A549 (cell line): ENCODE measurements at regions not wholly inside any gene's neighbourhood (a gene's known extent, or its start where the extent isn't known, plus 50 kb on each side); places are given as distances from the start of the nearest gene placed in this dataset.

Experiments
- ATAC-seq, 2 experiments: fragments of 200-7000 bp in 1 of 2; fragments of >200 bp in 1 of 2; cut with Nextera tagmentation in 1 of 2; cut with Tn5 transposase in 1 of 2; 3 replicates each; pipeline versions ENCODE4 v1.8.0 to v1.9.1; 2018 to 2020; ENCODE audit warnings: mild to moderate bottlenecking in 1 of 2, moderate library complexity in 1 of 2
- CTCF ChIA-PET: fragments of 300-600 bp; sonication (Branson Sonifier 250); formaldehyde crosslinking; extraction: SDS; loops from one replicate; lab custom pipeline; 2021; ENCODE audit warnings: antibody characterized with exemption, inconsistent platforms; lab: Yijun Ruan, JAX
- POLR2A ChIA-PET: fragments of 350-600 bp; formaldehyde crosslinking; extraction: SDS; loops from one replicate; lab custom pipeline; 2021; ENCODE audit warnings: antibody characterized with exemption, inconsistent platforms; lab: Yijun Ruan, JAX
- DNase-seq, 2 experiments: peaks; one replicate each; pipeline versions ENCODE4 v3.0.0 to v3.0.0-alpha.2; 2011 to 2016; ENCODE audit warnings: low read depth in 1 of 2, low spot score in 1 of 2
- FAIRE-seq: peaks from 2 replicates; lab custom pipeline; 2011; peaks lifted over from hg19 to GRCh38; lab: Jason Lieb, UNC
- H3K27ac ChIP-seq, 2 experiments: fragments of >200 bp; sonication (Bioruptor Twin); formaldehyde crosslinking; 3 replicates each; pipeline ENCODE4 v1.5.1; 2016 to 2017
- H3K4me1 ChIP-seq: fragments of >200 bp; sonication (Bioruptor Twin); formaldehyde crosslinking; 3 replicates; pipeline ENCODE4 v1.6.1; 2016
- H3K4me2 ChIP-seq: fragments of >200 bp; sonication (Bioruptor Twin); formaldehyde crosslinking; 3 replicates; pipeline ENCODE4 v1.6.1; 2016
- H3K4me3 ChIP-seq: fragments of >200 bp; sonication (Bioruptor Twin); formaldehyde crosslinking; 3 replicates; pipeline ENCODE4 v1.5.1; 2016
- H3K9me3 ChIP-seq: fragments of >200 bp; sonication (Bioruptor Twin); formaldehyde crosslinking; 3 replicates; pipeline ENCODE4 v1.6.1; 2016
- CBX2 ChIP-seq: fragments of 200-600 bp; sonication (generic); IDR thresholded peaks from 2 replicates; pipeline ENCODE4 v1.6.1; 2016; ENCODE audit warnings: low read depth, mild to moderate bottlenecking, borderline replicate concordance
- CHD2 ChIP-seq: fragments of 150-350 bp; IDR thresholded peaks from 2 replicates; pipeline ENCODE4 v1.6.1; 2014; ENCODE audit warnings: low read length; ENCODE audit not compliant: partially characterized antibody
- GATA3 ChIP-seq: IDR thresholded peaks from 2 replicates; pipeline ENCODE4 v1.6.1; 2012; ENCODE audit warnings: borderline replicate concordance
- HEYL ChIP-seq: fragments of 250-450 bp; sonication (Bioruptor Pico); IDR thresholded peaks from 2 replicates; pipeline ENCODE4 v1.8.0; 2021; ENCODE audit warnings: mild to moderate bottlenecking, moderate library complexity
- HOXA7 ChIP-seq: fragments of 250-450 bp; sonication (Bioruptor Pico); IDR thresholded peaks from 2 replicates; pipeline ENCODE4 v1.5.0; 2020; ENCODE audit warnings: mild to moderate bottlenecking, moderate library complexity
- HOXB13 ChIP-seq: fragments of 250-450 bp; sonication (Bioruptor Pico); IDR thresholded peaks from 2 replicates; pipeline ENCODE4 v1.5.0; 2020; ENCODE audit warnings: low read depth, mild to moderate bottlenecking, moderate library complexity
- KDM5A ChIP-seq: fragments of 200-600 bp; sonication (generic); IDR thresholded peaks from 2 replicates; pipeline ENCODE4 v1.6.1; 2016; ENCODE audit warnings: antibody characterized with exemption, mild to moderate bottlenecking
- MAFK ChIP-seq: fragments of 450-650 bp; IDR thresholded peaks from 2 replicates; pipeline ENCODE4 v1.6.1; 2014; ENCODE audit not compliant: partially characterized antibody
- MAZ ChIP-seq: fragments of 150-350 bp; IDR thresholded peaks from 2 replicates; pipeline ENCODE4 v1.6.1; 2014; ENCODE audit warnings: antibody characterized with exemption, low read depth, low read length, borderline replicate concordance
- NPAS2 ChIP-seq: fragments of 250-450 bp; sonication (Bioruptor Pico); IDR thresholded peaks from 2 replicates; pipeline ENCODE4 v1.8.0; 2022; ENCODE audit warnings: mild to moderate bottlenecking, moderate library complexity, borderline replicate concordance
- POLR2A ChIP-seq: IDR thresholded peaks from 2 replicates; pipeline ENCODE4 v1.6.1; 2012; ENCODE audit warnings: mild to moderate bottlenecking, low read length
- POLR2AphosphoS2 ChIP-seq: conservative IDR thresholded peaks from 2 replicates; pipeline ENCODE4 v1.6.1; 2012; ENCODE audit warnings: low read length, improper control_type of control experiment, inconsistent platforms
- RFX5 ChIP-seq: fragments of 450-650 bp; IDR thresholded peaks from 2 replicates; pipeline ENCODE4 v1.7.1; 2014; ENCODE audit warnings: antibody characterized with exemption, mild to moderate bottlenecking, moderate library complexity
- SREBF2 ChIP-seq: fragments of 450-650 bp; IDR thresholded peaks from 2 replicates; pipeline ENCODE4 v1.6.1; 2014; ENCODE audit warnings: mild to moderate bottlenecking, moderate library complexity
- TP53 ChIP-seq: fragments of 250-450 bp; sonication (Bioruptor Pico); IDR thresholded peaks from 2 replicates; pipeline ENCODE4 v1.5.0; 2021; ENCODE audit warnings: mild to moderate bottlenecking, moderate library complexity
- ZC3H11A ChIP-seq: fragments of 450-650 bp; IDR thresholded peaks from 2 replicates; pipeline ENCODE4 v1.6.1; 2014; ENCODE audit warnings: antibody characterized with exemption, mild to moderate bottlenecking
- ZNF302 ChIP-seq: fragments of 250-450 bp; sonication (Bioruptor Pico); IDR thresholded peaks from 2 replicates; pipeline ENCODE4 v1.9.0; 2021; ENCODE audit warnings: inconsistent platforms, mild to moderate bottlenecking, moderate library complexity
- ZSCAN20 ChIP-seq: fragments of 250-450 bp; sonication (Bioruptor Pico); IDR thresholded peaks from 2 replicates; pipeline ENCODE4 v1.8.0; 2022; ENCODE audit warnings: mild to moderate bottlenecking, moderate library complexity
- WGBS: methylation state at CpG from one replicate; pipeline ENCODE4 v1.1.6; 2017; ENCODE audit errors: missing lambda C conversion rate; 5-methylcytosine and 5-hydroxymethylcytosine counted together
- TF ChIP-seq, protein P1 (sequence below): IDR thresholded peaks from 2 replicates; pipeline ENCODE4 v1.6.1; 2012
- TF ChIP-seq, protein P2 (sequence below): fragments of 250-450 bp; sonication (Bioruptor Pico); IDR thresholded peaks from 2 replicates; pipeline ENCODE4 v1.5.0; 2021; ENCODE audit warnings: mild to moderate bottlenecking, moderate library complexity, borderline replicate concordance
- TF ChIP-seq, protein P3 (sequence below): IDR thresholded peaks from 2 replicates; pipeline ENCODE4 v1.6.1; 2012; ENCODE audit warnings: low read depth, borderline replicate concordance
- TF ChIP-seq, protein P4 (sequence below): fragments of 200-600 bp; sonication (generic); IDR thresholded peaks from 2 replicates; pipeline ENCODE4 v1.6.1; 2016; ENCODE audit warnings: antibody characterized with exemption, mild to moderate bottlenecking, moderate library complexity
- TF ChIP-seq, protein P5 (sequence below): IDR thresholded peaks from 2 replicates; pipeline ENCODE4 v1.6.1; 2012
- TF ChIP-seq, protein P6 (sequence below): fragments of 150-350 bp; IDR thresholded peaks from 2 replicates; pipeline ENCODE4 v1.6.1; 2014; ENCODE audit warnings: low read depth, mild to moderate bottlenecking, low read length

DNA sequence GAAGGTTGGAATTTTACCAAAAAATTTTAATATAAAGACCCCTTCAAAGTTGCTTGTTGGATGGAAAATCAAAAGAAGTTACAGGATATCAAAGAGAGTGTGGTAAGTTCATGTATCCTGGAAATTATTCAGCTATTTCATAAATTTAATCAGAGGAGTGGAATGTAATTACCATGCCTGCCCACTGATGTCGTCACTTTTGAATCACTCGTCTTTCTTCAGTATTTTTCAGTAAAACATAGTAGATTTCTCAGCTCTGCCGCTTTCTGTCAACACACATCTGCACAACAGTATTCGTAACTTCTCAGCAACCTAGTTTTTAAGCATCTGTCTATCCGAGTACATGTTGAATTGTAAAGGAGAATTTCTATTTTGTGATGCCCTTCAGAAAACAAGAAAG is 2163.0 kb upstream of the AGA start:
- Histone ChIP-seq H3K27ac (no peak overlapping the region), H3K9me3 (no peaks in the 10 kb centered on the region), H3K4me1 (no peaks in the 10 kb centered on the region), H3K4me3 (no peak overlapping the region), H3K4me2 (no peak overlapping the region)
- WGBS, result 12% methylated on average over 5 of the region's 5 CpGs
- ChIA-PET POLR2A (no interaction called here), CTCF (no interaction called here)
- DNase-seq (no peak), FAIRE-seq (no peak), ATAC-seq (no peak)
- TF ChIP-seq, protein P1, sequence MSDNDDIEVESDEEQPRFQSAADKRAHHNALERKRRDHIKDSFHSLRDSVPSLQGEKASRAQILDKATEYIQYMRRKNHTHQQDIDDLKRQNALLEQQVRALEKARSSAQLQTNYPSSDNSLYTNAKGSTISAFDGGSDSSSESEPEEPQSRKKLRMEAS, result no peak
- TF ChIP-seq HEYL (CRISPR knock-in tag) (no peak), POLR2A (no peak), MAZ (no peak), ZNF302 (CRISPR knock-in tag) (no peak), TP53 (CRISPR knock-in tag) (no peak), HOXB13 (CRISPR knock-in tag) (no peak)
- TF ChIP-seq, protein P2, sequence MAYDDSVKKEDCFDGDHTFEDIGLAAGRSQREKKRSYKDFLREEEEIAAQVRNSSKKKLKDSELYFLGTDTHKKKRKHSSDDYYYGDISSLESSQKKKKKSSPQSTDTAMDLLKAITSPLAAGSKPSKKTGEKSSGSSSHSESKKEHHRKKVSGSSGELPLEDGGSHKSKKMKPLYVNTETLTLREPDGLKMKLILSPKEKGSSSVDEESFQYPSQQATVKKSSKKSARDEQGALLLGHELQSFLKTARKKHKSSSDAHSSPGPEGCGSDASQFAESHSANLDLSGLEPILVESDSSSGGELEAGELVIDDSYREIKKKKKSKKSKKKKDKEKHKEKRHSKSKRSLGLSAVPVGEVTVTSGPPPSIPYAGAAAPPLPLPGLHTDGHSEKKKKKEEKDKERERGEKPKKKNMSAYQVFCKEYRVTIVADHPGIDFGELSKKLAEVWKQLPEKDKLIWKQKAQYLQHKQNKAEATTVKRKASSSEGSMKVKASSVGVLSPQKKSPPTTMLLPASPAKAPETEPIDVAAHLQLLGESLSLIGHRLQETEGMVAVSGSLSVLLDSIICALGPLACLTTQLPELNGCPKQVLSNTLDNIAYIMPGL (CRISPR knock-in tag), result no peak

DNA sequence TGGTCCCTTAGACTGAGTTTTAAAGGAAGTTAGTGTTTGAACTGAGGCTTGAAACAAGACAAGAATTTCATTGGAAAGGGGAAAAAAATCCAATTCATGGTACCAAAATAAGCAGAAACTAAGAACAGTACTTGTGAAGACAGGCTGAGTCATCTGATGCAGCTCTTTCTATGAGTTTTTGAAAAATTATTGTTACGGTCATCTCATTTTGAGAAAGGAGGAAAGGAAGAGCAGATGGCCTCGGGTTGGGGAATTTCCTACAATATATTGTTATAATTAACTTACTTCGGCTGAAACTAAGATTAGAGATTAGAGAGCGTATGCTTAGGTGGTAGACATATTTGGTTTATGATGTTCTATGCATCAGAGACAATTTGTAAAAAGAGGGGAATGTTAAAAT is 2164.8 kb upstream of the AGA start:
- ATAC-seq (no peak), FAIRE-seq (no peak), DNase-seq (no peak)
- no peak overlapping the region for H3K4me2 ChIP-seq
- WGBS, result 35% methylated on average over 4 of the region's 4 CpGs
- no peak overlapping the region for H3K27ac ChIP-seq
- H3K4me3 ChIP-seq, result no peak overlapping the region
- ChIA-PET CTCF (no interaction called here), POLR2A (no interaction called here)
- TF ChIP-seq, protein P3, sequence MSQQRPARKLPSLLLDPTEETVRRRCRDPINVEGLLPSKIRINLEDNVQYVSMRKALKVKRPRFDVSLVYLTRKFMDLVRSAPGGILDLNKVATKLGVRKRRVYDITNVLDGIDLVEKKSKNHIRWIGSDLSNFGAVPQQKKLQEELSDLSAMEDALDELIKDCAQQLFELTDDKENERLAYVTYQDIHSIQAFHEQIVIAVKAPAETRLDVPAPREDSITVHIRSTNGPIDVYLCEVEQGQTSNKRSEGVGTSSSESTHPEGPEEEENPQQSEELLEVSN, result no peak
- TF ChIP-seq, protein P2 (CRISPR knock-in tag), result no peak
- H3K4me1 ChIP-seq, result no peaks in the 10 kb centered on the region
- no peaks in the 10 kb centered on the region for H3K9me3 ChIP-seq

DNA sequence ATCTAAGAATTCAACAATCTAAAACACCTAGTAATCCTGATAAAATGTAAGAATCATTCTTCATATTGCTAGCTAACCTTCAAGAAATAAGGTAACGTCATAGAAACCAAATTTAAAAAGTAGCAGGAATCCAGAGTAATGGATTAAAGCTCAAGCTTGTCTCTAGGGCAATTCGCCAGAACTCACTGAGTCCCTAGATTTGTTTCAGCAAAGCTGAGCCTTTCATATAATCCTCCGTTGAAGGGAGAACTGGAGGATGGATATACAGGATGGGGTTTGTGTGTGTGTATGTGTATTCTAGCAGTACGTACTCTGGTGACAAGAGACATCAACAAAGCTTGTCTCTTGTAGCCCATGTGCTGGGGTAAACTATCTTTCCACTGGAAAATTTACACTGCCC is 2173.5 kb upstream of the AGA start:
- no peak overlapping the region for H3K4me3 ChIP-seq
- TF ChIP-seq, protein P4, sequence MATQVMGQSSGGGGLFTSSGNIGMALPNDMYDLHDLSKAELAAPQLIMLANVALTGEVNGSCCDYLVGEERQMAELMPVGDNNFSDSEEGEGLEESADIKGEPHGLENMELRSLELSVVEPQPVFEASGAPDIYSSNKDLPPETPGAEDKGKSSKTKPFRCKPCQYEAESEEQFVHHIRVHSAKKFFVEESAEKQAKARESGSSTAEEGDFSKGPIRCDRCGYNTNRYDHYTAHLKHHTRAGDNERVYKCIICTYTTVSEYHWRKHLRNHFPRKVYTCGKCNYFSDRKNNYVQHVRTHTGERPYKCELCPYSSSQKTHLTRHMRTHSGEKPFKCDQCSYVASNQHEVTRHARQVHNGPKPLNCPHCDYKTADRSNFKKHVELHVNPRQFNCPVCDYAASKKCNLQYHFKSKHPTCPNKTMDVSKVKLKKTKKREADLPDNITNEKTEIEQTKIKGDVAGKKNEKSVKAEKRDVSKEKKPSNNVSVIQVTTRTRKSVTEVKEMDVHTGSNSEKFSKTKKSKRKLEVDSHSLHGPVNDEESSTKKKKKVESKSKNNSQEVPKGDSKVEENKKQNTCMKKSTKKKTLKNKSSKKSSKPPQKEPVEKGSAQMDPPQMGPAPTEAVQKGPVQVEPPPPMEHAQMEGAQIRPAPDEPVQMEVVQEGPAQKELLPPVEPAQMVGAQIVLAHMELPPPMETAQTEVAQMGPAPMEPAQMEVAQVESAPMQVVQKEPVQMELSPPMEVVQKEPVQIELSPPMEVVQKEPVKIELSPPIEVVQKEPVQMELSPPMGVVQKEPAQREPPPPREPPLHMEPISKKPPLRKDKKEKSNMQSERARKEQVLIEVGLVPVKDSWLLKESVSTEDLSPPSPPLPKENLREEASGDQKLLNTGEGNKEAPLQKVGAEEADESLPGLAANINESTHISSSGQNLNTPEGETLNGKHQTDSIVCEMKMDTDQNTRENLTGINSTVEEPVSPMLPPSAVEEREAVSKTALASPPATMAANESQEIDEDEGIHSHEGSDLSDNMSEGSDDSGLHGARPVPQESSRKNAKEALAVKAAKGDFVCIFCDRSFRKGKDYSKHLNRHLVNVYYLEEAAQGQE, result no peak
- TF ChIP-seq TP53 (CRISPR knock-in tag) (no peak), HEYL (CRISPR knock-in tag) (no peak), HOXB13 (CRISPR knock-in tag) (no peak), KDM5A (no peak), RFX5 (no peak), ZC3H11A (no peak), SREBF2 (no peak), NPAS2 (CRISPR knock-in tag) (no peak), GATA3 (no peak), CBX2 (no peak), CHD2 (no peak), POLR2A (no peak), POLR2AphosphoS2 (no peak), MAFK (no peak), HOXA7 (CRISPR knock-in tag) (no peak), ZSCAN20 (CRISPR knock-in tag) (no peak)
- TF ChIP-seq, protein P5, sequence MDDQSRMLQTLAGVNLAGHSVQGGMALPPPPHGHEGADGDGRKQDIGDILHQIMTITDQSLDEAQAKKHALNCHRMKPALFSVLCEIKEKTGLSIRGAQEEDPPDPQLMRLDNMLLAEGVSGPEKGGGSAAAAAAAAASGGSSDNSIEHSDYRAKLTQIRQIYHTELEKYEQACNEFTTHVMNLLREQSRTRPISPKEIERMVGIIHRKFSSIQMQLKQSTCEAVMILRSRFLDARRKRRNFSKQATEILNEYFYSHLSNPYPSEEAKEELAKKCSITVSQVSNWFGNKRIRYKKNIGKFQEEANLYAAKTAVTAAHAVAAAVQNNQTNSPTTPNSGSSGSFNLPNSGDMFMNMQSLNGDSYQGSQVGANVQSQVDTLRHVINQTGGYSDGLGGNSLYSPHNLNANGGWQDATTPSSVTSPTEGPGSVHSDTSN, result no peak
- TF ChIP-seq, protein P6, sequence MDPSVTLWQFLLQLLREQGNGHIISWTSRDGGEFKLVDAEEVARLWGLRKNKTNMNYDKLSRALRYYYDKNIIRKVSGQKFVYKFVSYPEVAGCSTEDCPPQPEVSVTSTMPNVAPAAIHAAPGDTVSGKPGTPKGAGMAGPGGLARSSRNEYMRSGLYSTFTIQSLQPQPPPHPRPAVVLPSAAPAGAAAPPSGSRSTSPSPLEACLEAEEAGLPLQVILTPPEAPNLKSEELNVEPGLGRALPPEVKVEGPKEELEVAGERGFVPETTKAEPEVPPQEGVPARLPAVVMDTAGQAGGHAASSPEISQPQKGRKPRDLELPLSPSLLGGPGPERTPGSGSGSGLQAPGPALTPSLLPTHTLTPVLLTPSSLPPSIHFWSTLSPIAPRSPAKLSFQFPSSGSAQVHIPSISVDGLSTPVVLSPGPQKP, result no peak
- no peaks in the 10 kb centered on the region for H3K4me1 ChIP-seq
- POLR2A ChIA-PET, result no interaction called here
- no peak for ATAC-seq
- H3K27ac ChIP-seq, result no peak overlapping the region
- no peak overlapping the region for H3K4me2 ChIP-seq
- no peaks in the 10 kb centered on the region for H3K9me3 ChIP-seq
- 26% methylated on average over 4 of the region's 4 CpGs for WGBS
- no peak for DNase-seq
- CTCF ChIA-PET, result no interaction called here
- no peak for FAIRE-seq
